Heart left ventricle (tissue), 16 donors: ENCODE measurements at regions not wholly inside any gene's neighbourhood (a gene's known extent, or its start where the extent isn't known, plus 50 kb on each side); places are given as distances from the start of the nearest gene placed in this dataset.

ENCODE experiments used
- ATAC-seq, 4 donors: fragments of 200-7000 bp; cut with Tn5 transposase; one replicate each; pipeline ENCODE4 v1.9.1; 2020 to 2022; ENCODE audit warnings: moderate library complexity in 4 of 4, mild to moderate bottlenecking in 3 of 4, moderate number of reproducible peaks in 1 of 4
- DNase-seq, 5 donors: peaks; one replicate each; pipeline ENCODE4 v3.0.0-alpha.2; 2020
- H3K27ac ChIP-seq, 12 donors: fragments of 200-600 bp; sonication (generic) in 4 of 12; one replicate each; pipeline versions ENCODE4 v1.5.0 to v1.8.0; 2016 to 2022; ENCODE audit warnings: mild to moderate bottlenecking in 2 of 12
- H3K27me3 ChIP-seq, 9 donors: fragments of 200-600 bp; sonication (generic) in 2 of 9; one replicate each; pipeline versions ENCODE4 v1.5.1 to v1.8.0; 2016 to 2022; ENCODE audit warnings: mild to moderate bottlenecking in 3 of 9
- H3K36me3 ChIP-seq, 9 donors: fragments of 200-600 bp; sonication (generic) in 2 of 9; one replicate each; pipeline versions ENCODE4 v1.5.0 to v1.8.0; 2018 to 2022; ENCODE audit warnings: mild to moderate bottlenecking in 2 of 9
- H3K4me1 ChIP-seq, 12 donors: fragments of 200-600 bp; sonication (generic) in 4 of 12; one replicate each; pipeline versions ENCODE4 v1.5.0 to v1.8.0; 2016 to 2022; ENCODE audit warnings: mild to moderate bottlenecking in 3 of 12
- H3K4me3 ChIP-seq, 12 donors: fragments of 200-600 bp; sonication (generic) in 4 of 12; one replicate each; pipeline versions ENCODE4 v1.5.0 to v1.8.0; 2017 to 2022; ENCODE audit warnings: mild to moderate bottlenecking in 9 of 12, moderate library complexity in 4 of 12
- H3K9me3 ChIP-seq, 12 donors: fragments of 200-600 bp; sonication (generic) in 4 of 12; one replicate each; pipeline versions ENCODE4 v1.5.0 to v1.8.0; 2016 to 2022; ENCODE audit warnings: mild to moderate bottlenecking in 1 of 12
- CTCF ChIP-seq, 12 donors: fragments of 200-600 bp; sonication (generic) in 4 of 12; IDR thresholded peaks; one replicate each; pipeline versions ENCODE4 v1.5.0 to v1.8.0; 2018 to 2022; ENCODE audit warnings: antibody characterized with exemption in 12 of 12, mild to moderate bottlenecking in 5 of 12
- POLR2A ChIP-seq, 2 donors: fragments of 450-650 bp; IDR thresholded peaks; one replicate each; pipeline ENCODE4 v1.6.1; 2017; ENCODE audit warnings: antibody characterized with exemption in 2 of 2, mild to moderate bottlenecking in 2 of 2, moderate library complexity in 2 of 2
- WGBS, 4 donors: extraction: QIAGEN DNeasy Blood & Tissue Kit in 2 of 4; methylation state at CpG; one replicate each; pipeline versions ENCODE4 v1.1.5 to v1.1.7; 2013 to 2018; 5-methylcytosine and 5-hydroxymethylcytosine counted together
- intact Hi-C, 10 donors: fragments of 100-400 bp; cut with DNase I; formaldehyde crosslinking; loops; one replicate each; pipeline versions ENCODE4 v1.11.1 to v1.14.2; 2022
- donor health status: ischemic (EF 13 %, LVEDD 7.1; RV severe dilation, severe dysfunction).
- donor health status: healthy with polysubstance abuse.
- donor health status: DM: no; HTN: yes; CAD: no.
- donor health status: DM: no; HTN: no; CAD: no.
- donor health status: ischemic (EF 25% LVEDD 6.9; RV normal size, moderate dysfunction).
- donor health status: ischemic (EF 25% LVEDD 5.7; RV mildly dilated, moderate dysfunction).
- donor health status: healthy.
- donor health status: DM: yes; HTN: yes; CAD: no.
- donor health status: ischemic (EF 35%, LVEDD 5.7; RV mildly dilated, moderate dysfunction).
- donor health status: nonischemic (EF 11% LVEDD 7.7; RV severe dilation, severe dysfunction).
- donor health status: DM: yes; HTN: yes; CAD: no.
- donor health status: PGD.
- donor health status: ischemic (EF 29% LVEDD 5.4; RV normal size, mild dysfunction).
- donor health status: nonischemic (EF 23%, LVEDD 6.1; RV moderate dilation, normal function).

DNA sequence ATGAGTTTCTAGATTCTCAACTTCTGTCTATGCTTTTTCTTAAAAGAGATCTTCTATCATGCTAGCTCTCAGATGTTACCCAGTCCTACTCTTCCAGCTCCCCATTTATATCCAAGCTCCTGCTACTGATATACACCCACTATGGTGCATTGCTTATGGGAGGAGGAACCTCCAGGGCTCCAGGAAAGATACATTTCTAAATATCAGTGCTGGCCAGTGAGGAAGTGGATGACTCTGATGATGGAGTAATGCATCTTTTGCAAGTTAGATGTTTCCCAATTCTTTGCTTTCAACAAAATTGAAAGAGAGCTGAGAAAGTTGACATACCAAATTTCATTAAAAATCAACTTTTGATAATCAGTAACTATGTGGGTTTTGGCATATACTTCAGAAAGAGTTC lies 105.7 kb upstream of the RESF1 start:
- H3K9me3 ChIP-seq = peaks cover 0 to 34% (median 19%) of the 10 kb centered on the region in 12 donors
- ATAC-seq (peak in 3 of 4 donors; percentile 32 to 58 (median 47)), DNase-seq (no peak)
- no peaks in the 10 kb centered on the region for H3K27me3 ChIP-seq
- H3K4me1 ChIP-seq = peaks cover 0 to 12% (median 0%) of the 10 kb centered on the region in 12 donors
- intact Hi-C loops = no loop called here
- H3K27ac ChIP-seq = peak overlapping the region in 1 of 12 donors; percentile 43
- no peak overlapping the region for H3K4me3 ChIP-seq
- TF ChIP-seq CTCF (IDR thresholded peaks at IDR 0.05) = no peak
- TF ChIP-seq POLR2A (IDR thresholded peaks at IDR 0.05) = no peak
- no peaks in the 10 kb centered on the region for H3K36me3 ChIP-seq

DNA sequence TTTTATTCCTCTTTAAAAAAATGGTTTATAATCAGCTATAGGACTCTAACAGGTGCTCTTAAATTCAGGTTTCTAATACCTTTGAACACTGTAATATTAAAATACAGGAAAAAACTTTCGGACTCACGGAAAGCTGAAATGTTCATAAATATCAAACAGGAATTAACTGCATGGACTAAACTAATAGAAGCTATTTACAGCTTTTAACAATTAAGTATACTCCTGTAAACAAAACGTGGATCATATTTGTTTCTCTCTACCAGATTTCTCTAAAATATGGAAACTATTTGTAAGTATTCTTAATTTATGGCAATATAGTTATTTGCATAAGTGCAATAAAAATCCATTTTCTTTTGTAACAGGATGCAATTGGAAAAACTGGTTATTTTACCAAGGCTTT lies 108.9 kb upstream of the RESF1 start:
- intact Hi-C loops = no loop called here
- WGBS, 4 donors = 59 to 78% (median 70%) methylated on average over 3 of the region's 3 CpGs
- no peaks in the 10 kb centered on the region for H3K36me3 ChIP-seq
- no peaks in the 10 kb centered on the region for H3K27me3 ChIP-seq
- H3K4me3 ChIP-seq = no peak overlapping the region
- TF ChIP-seq POLR2A (IDR thresholded peaks at IDR 0.05) (no peak), CTCF (IDR thresholded peaks at IDR 0.05) (no peak)
- no peak overlapping the region for H3K27ac ChIP-seq
- DNase-seq (no peak), ATAC-seq (no peak)
- H3K4me1 ChIP-seq = peaks cover 0 to 12% (median 0%) of the 10 kb centered on the region in 12 donors
- peaks cover 0 to 45% (median 31%) of the 10 kb centered on the region in 12 donors for H3K9me3 ChIP-seq

GRCh38 chr12:31849090-31849687 lies 110.0 kb upstream of the RESF1 start:
- peaks cover 0 to 45% (median 31%) of the 10 kb centered on the region in 12 donors for H3K9me3 ChIP-seq
- DNase-seq (no peak), ATAC-seq (no peak)
- H3K27me3 ChIP-seq = no peaks in the 10 kb centered on the region
- no peak overlapping the region for H3K4me3 ChIP-seq
- no peak for TF ChIP-seq CTCF (IDR thresholded peaks at IDR 0.05)
- no peak for TF ChIP-seq POLR2A (IDR thresholded peaks at IDR 0.05)
- H3K27ac ChIP-seq = no peak overlapping the region
- WGBS, 4 donors = 66 to 73% (median 68%) methylated on average over 3 of the region's 3 CpGs
- no peaks in the 10 kb centered on the region for H3K36me3 ChIP-seq
- intact Hi-C loops = no loop called here
- H3K4me1 ChIP-seq = peaks cover 0 to 6% (median 0%) of the 10 kb centered on the region in 12 donors

DNA sequence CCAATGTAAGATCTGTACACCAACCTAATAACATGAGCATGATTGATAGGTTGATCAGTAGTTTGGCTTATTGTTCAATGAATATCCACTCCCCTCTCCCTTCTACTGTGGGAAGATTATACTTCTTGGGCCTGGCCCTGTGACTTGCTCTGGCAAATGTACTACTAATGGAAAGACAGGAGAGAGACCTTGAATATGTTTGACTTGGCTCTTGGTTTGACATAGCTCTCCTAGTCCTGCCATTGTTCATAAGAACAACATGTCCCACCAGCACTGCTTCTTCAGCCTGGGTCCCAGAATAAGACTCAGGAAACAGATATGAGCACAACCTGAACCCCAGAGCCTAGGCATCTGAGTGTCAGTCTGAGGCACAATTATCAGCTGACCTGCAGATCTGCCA lies 112.8 kb upstream of the RESF1 start:
- TF ChIP-seq POLR2A (IDR thresholded peaks at IDR 0.05) (no peak), CTCF (IDR thresholded peaks at IDR 0.05) (no peak)
- Histone ChIP-seq H3K4me3 (no peak overlapping the region), H3K4me1 (no peaks in the 10 kb centered on the region), H3K36me3 (no peaks in the 10 kb centered on the region), H3K9me3 (peaks cover 0 to 42% (median 31%) of the 10 kb centered on the region in 12 donors), H3K27me3 (no peaks in the 10 kb centered on the region), H3K27ac (no peak overlapping the region)
- no peak for ATAC-seq
- intact Hi-C loops = no loop called here
- no peak for DNase-seq
